HG03103 (cell line): ENCODE measurements at regions not wholly inside any gene's neighbourhood (a gene's known extent, or its start where the extent isn't known, plus 50 kb on each side); places are given as distances from the start of the nearest gene placed in this dataset.
"Not testable (repeated sequence)": the region's sequence is repeated elsewhere in the genome, so short reads cannot be mapped to it uniquely, and the experiment has no call there.

Experiments used
- ATAC-seq: cut with Tn5 transposase; IDR thresholded peaks from one replicate; pipeline ENCODE4 v1.9.1; 2021; ENCODE audit warnings: low read depth; ENCODE audit not compliant: unreplicated experiment

- no peak for ATAC-seq
Measured at GRCh38 chr18:70709144-70709543, 420.3 kb downstream of the SOCS6 start.

- no peak for ATAC-seq
Measured at GRCh38 chr18:70705831-70706416, 417.1 kb downstream of the SOCS6 start.

GRCh38 chr18:70700496-70700895 is 411.7 kb downstream of the SOCS6 start:
- no peak for ATAC-seq

- no peak for ATAC-seq
Measured at GRCh38 chr18:70698574-70698973, 409.7 kb downstream of the SOCS6 start.

- no peak for ATAC-seq
Measured at GRCh38 chr18:70693246-70693645, 404.4 kb downstream of the SOCS6 start.

GRCh38 chr18:70689765-70690164 is 400.9 kb downstream of the SOCS6 start:
- not testable (repeated sequence) for ATAC-seq

- no peak for ATAC-seq
Measured at GRCh38 chr18:70688286-70688685, 399.4 kb downstream of the SOCS6 start.

- ATAC-seq, result no peak
Measured at GRCh38 chr18:70684821-70685220, 396.0 kb downstream of the SOCS6 start.

- ATAC-seq, result no peak
Measured at GRCh38 chr18:70683263-70683662, 394.4 kb downstream of the SOCS6 start.

- ATAC-seq, result no peak
Measured at GRCh38 chr18:70674896-70675295, 386.1 kb downstream of the SOCS6 start.

- ATAC-seq, result no peak
Measured at GRCh38 chr18:70673831-70674230, 385.0 kb downstream of the SOCS6 start.

GRCh38 chr18:70672581-70672980 is 383.7 kb downstream of the SOCS6 start:
- ATAC-seq, result no peak

GRCh38 chr18:70671889-70672565 is 383.2 kb downstream of the SOCS6 start:
- ATAC-seq, result no peak

GRCh38 chr18:70666936-70667335 is 378.1 kb downstream of the SOCS6 start:
- no peak for ATAC-seq

GRCh38 chr18:70663141-70663540 is 374.3 kb downstream of the SOCS6 start:
- ATAC-seq, result no peak

GRCh38 chr18:70662588-70662987 is 373.7 kb downstream of the SOCS6 start:
- no peak for ATAC-seq

- no peak for ATAC-seq
Measured at GRCh38 chr18:70659036-70659925, 370.4 kb downstream of the SOCS6 start.

GRCh38 chr18:70653671-70654070 is 364.8 kb downstream of the SOCS6 start:
- no peak for ATAC-seq

GRCh38 chr18:70650878-70651277 is 362.0 kb downstream of the SOCS6 start:
- no peak for ATAC-seq

GRCh38 chr18:70649683-70650082 is 360.8 kb downstream of the SOCS6 start:
- no peak for ATAC-seq

- no peak for ATAC-seq
Measured at GRCh38 chr18:70645971-70646370, 357.1 kb downstream of the SOCS6 start.
